Kasumi-1 (cell line): ENCODE measurements at regions not wholly inside any gene's neighbourhood (a gene's known extent, or its start where the extent isn't known, plus 50 kb on each side); places are given as distances from the start of the nearest gene placed in this dataset.

Experiments used
- DNase-seq, 2 experiments: peaks; one replicate each; lab custom pipeline; 2025; lab: John Stamatoyannopoulos, UW

GRCh38 chr13:61477619-61478018 is 62.0 kb upstream of the PCDH20 start:
- DNase-seq = no peak

- no peak for DNase-seq
These were observed 55.1 kb upstream of the PCDH20 start for GRCh38 chr13:61470786-61471185.

GRCh38 chr13:61466280-61466679 is 50.6 kb upstream of the PCDH20 start:
- peak; percentile 11 to 27 for DNase-seq
